ENCODE measurements at regions not wholly inside any gene's neighbourhood (a gene's known extent, or its start where the extent isn't known, plus 50 kb on each side); places are given as distances from the start of the nearest gene placed in this dataset.
A peak's percentile ranks its signal among the peaks of the same experiment; 100 is the strongest.
"Not testable (repeated sequence)": the region's sequence is repeated elsewhere in the genome, so short reads cannot be mapped to it uniquely, and the experiment has no call there.

GRCh38 chr12:8373744-8374143 lies 82.0 kb upstream of the CLEC6A start:
- not testable (repeated sequence) for H3K36me3 ChIP-seq (ENCODE audit: insufficient read depth, low read length); H3K9ac ChIP-seq (ENCODE audit: low read depth, low read length, poor library complexity, severe bottlenecking)

DNA sequence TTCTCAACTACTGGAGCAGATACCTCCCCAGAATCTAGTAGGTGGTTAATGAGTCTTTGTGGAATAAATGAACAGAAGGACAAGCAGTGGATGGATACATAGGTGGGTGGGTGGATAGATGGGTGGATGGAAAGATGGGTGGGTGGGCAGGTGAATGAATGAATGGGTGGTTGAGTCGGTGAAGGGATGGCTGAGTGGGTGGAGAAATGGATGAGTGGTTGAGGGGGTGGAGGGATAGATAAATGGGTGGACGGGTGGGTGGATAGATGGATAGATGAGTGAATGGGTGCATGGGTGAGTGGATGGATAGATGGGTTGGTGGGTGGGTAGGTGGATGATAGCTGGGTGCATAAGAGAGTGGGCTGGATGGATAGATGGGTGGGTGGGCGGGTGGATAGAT lies 80.6 kb upstream of the CLEC6A start:
- not testable (repeated sequence) for H3K9ac ChIP-seq (ENCODE audit: low read depth, low read length, poor library complexity, severe bottlenecking); H3K4me2 ChIP-seq (ENCODE audit: low read depth, low read length, poor library complexity, severe bottlenecking); H3K4me3 ChIP-seq (ENCODE audit: low read length, poor library complexity, severe bottlenecking); H3K4me1 ChIP-seq (ENCODE audit: insufficient read depth, low read length, poor library complexity, severe bottlenecking); H3K9me3 ChIP-seq (ENCODE audit: insufficient read depth, low read depth, low read length); H3K9me2 ChIP-seq (replicated peaks; ENCODE audit: low read depth, low read length); H4K20me1 ChIP-seq (ENCODE audit: insufficient read depth, low read length, poor library complexity, severe bottlenecking); H3F3A ChIP-seq (ENCODE audit: low read depth); H3K36me3 ChIP-seq (ENCODE audit: insufficient read depth, low read length); H3K79me2 ChIP-seq (ENCODE audit: insufficient read depth, low read length); H3K27me3 ChIP-seq (ENCODE audit: insufficient read depth, low read length, poor library complexity, severe bottlenecking); H2AFZ ChIP-seq (ENCODE audit: low read length)

More at GRCh38 chr12:8373744-8374143, 82.0 kb upstream of the CLEC6A start:
- not testable (repeated sequence) for H3K9me2 ChIP-seq (replicated peaks; ENCODE audit: low read depth, low read length); H3F3A ChIP-seq (ENCODE audit: low read depth); H2AFZ ChIP-seq (ENCODE audit: low read length); H3K79me2 ChIP-seq (ENCODE audit: insufficient read depth, low read length); H3K9me3 ChIP-seq (ENCODE audit: insufficient read depth, low read depth, low read length); H3K4me2 ChIP-seq (ENCODE audit: low read depth, low read length, poor library complexity, severe bottlenecking); H3K4me1 ChIP-seq (ENCODE audit: insufficient read depth, low read length, poor library complexity, severe bottlenecking); H3K4me3 ChIP-seq (ENCODE audit: low read length, poor library complexity, severe bottlenecking); H4K20me1 ChIP-seq (ENCODE audit: insufficient read depth, low read length, poor library complexity, severe bottlenecking); H3K27me3 ChIP-seq (ENCODE audit: insufficient read depth, low read length, poor library complexity, severe bottlenecking)
- peak; percentile 54 for TF ChIP-seq CTCF (conservative IDR thresholded peaks at IDR 0.05; ENCODE audit: low read length)

DNA sequence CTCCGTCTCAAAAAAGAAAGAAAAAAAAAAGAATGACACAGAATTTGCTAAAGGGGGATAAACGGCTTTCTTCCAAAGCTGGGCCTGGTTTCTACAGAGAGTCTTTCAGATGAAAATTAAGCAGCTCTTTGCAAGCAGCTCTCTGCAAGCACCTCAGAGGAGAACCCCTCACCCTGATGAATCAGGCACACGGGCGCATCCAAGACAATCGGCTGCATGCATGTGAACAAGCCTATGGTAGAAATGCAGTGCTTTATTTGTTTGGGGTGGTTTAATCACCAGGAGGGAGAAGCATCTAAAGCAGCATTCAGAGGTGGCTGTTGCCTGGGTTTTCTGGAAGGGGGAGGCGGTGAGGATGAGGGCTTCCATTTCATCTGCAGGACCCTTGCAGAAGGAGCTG lies 78.0 kb upstream of the CLEC6A start:
- H3K4me3 ChIP-seq (ENCODE audit: low read length, poor library complexity, severe bottlenecking); H2AFZ ChIP-seq (ENCODE audit: low read length); H3F3A ChIP-seq (ENCODE audit: low read depth); H3K9me2 ChIP-seq (replicated peaks; ENCODE audit: low read depth, low read length); H3K4me2 ChIP-seq (ENCODE audit: low read depth, low read length, poor library complexity, severe bottlenecking); H3K9me3 ChIP-seq (ENCODE audit: insufficient read depth, low read depth, low read length); H3K36me3 ChIP-seq (ENCODE audit: insufficient read depth, low read length); H4K20me1 ChIP-seq (ENCODE audit: insufficient read depth, low read length, poor library complexity, severe bottlenecking); H3K79me2 ChIP-seq (ENCODE audit: insufficient read depth, low read length); H3K4me1 ChIP-seq (ENCODE audit: insufficient read depth, low read length, poor library complexity, severe bottlenecking); H3K27me3 ChIP-seq (ENCODE audit: insufficient read depth, low read length, poor library complexity, severe bottlenecking); H3K9ac ChIP-seq (ENCODE audit: low read depth, low read length, poor library complexity, severe bottlenecking): not testable (repeated sequence)

GRCh38 chr12:8382556-8382955 lies 73.2 kb upstream of the CLEC6A start:
- not testable (repeated sequence) for H3K36me3 ChIP-seq (ENCODE audit: insufficient read depth, low read length); H3F3A ChIP-seq (ENCODE audit: low read depth); H3K9ac ChIP-seq (ENCODE audit: low read depth, low read length, poor library complexity, severe bottlenecking); H2AFZ ChIP-seq (ENCODE audit: low read length); H4K20me1 ChIP-seq (ENCODE audit: insufficient read depth, low read length, poor library complexity, severe bottlenecking); H3K4me2 ChIP-seq (ENCODE audit: low read depth, low read length, poor library complexity, severe bottlenecking); H3K79me2 ChIP-seq (ENCODE audit: insufficient read depth, low read length); H3K27me3 ChIP-seq (ENCODE audit: insufficient read depth, low read length, poor library complexity, severe bottlenecking); H3K4me3 ChIP-seq (ENCODE audit: low read length, poor library complexity, severe bottlenecking); H3K4me1 ChIP-seq (ENCODE audit: insufficient read depth, low read length, poor library complexity, severe bottlenecking); H3K9me2 ChIP-seq (replicated peaks; ENCODE audit: low read depth, low read length); H3K9me3 ChIP-seq (ENCODE audit: insufficient read depth, low read depth, low read length)

DNA sequence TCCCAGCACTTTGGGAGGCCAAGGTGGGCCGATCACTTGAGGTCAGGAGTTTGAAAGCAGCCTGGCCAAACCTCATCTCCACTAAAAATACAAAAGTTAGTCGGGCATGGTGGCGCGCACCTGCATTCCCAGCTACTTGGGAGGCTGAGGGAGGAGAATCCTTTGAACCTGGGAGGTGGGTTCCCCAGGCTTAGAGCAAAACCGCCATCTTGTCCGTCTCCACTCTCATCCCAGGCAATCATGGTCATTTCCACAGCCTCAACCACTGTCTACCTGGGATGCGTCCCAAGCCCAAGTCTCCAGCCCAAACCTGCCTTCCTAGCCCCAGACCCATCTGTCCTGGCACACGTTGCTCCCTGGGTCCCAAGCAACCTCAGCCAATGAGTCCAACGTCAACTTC lies 71.1 kb upstream of the CLEC6A start:
- not testable (repeated sequence) for H4K20me1 ChIP-seq (ENCODE audit: insufficient read depth, low read length, poor library complexity, severe bottlenecking); H3K4me3 ChIP-seq (ENCODE audit: low read length, poor library complexity, severe bottlenecking); H3K36me3 ChIP-seq (ENCODE audit: insufficient read depth, low read length); H3K27me3 ChIP-seq (ENCODE audit: insufficient read depth, low read length, poor library complexity, severe bottlenecking); H3K4me2 ChIP-seq (ENCODE audit: low read depth, low read length, poor library complexity, severe bottlenecking); H3K9ac ChIP-seq (ENCODE audit: low read depth, low read length, poor library complexity, severe bottlenecking); H3K9me2 ChIP-seq (replicated peaks; ENCODE audit: low read depth, low read length); H3K4me1 ChIP-seq (ENCODE audit: insufficient read depth, low read length, poor library complexity, severe bottlenecking); H3K79me2 ChIP-seq (ENCODE audit: insufficient read depth, low read length); H3F3A ChIP-seq (ENCODE audit: low read depth); H2AFZ ChIP-seq (ENCODE audit: low read length); H3K9me3 ChIP-seq (ENCODE audit: insufficient read depth, low read depth, low read length)

DNA sequence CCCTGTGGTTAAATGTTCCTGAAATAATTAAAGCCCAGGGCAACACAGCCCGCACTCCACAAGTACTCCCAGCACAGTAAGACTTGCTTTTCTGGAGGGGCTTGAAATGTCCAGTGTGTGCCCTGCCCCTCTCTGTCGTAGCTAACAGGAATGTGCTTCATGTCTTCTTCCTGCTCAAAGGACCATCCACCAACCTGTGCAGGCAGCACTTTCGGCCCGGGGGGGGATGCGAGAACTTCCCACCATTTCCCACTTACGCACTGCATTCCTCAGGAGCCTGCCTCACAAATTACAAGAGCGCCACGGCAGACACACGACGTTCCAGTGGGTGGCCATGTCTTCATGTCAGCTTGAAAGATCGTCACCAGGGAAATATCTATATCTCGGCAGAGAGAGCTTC lies 70.3 kb upstream of the CLEC6A start:
- not testable (repeated sequence) for H3K4me2 ChIP-seq (ENCODE audit: low read depth, low read length, poor library complexity, severe bottlenecking); H4K20me1 ChIP-seq (ENCODE audit: insufficient read depth, low read length, poor library complexity, severe bottlenecking); H3K79me2 ChIP-seq (ENCODE audit: insufficient read depth, low read length); H3K9ac ChIP-seq (ENCODE audit: low read depth, low read length, poor library complexity, severe bottlenecking); H3F3A ChIP-seq (ENCODE audit: low read depth); H3K36me3 ChIP-seq (ENCODE audit: insufficient read depth, low read length); H3K4me3 ChIP-seq (ENCODE audit: low read length, poor library complexity, severe bottlenecking); H3K4me1 ChIP-seq (ENCODE audit: insufficient read depth, low read length, poor library complexity, severe bottlenecking); H3K9me3 ChIP-seq (ENCODE audit: insufficient read depth, low read depth, low read length); H2AFZ ChIP-seq (ENCODE audit: low read length); H3K9me2 ChIP-seq (replicated peaks; ENCODE audit: low read depth, low read length); H3K27me3 ChIP-seq (ENCODE audit: insufficient read depth, low read length, poor library complexity, severe bottlenecking)

DNA sequence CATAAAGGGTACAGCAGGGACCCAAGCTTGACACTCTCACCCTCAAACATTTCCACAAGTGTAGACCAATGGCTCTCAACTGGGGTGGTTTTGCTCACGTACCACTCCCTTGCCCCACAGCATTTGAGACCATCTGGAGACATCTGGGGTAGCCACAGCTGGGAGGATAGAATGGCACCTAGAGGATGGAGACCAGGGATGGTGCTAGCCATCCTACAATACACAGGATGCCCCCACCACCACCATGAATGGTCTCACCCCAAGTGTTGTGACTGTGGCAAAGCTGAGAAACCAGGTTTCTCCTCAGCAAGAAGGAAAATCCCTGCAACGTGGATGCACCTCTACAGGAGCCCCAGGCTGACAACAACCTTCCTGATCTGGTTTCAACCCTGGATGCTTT lies 69.1 kb upstream of the CLEC6A start:
- H3K79me2 ChIP-seq (ENCODE audit: insufficient read depth, low read length); H3K9me3 ChIP-seq (ENCODE audit: insufficient read depth, low read depth, low read length); H3K9me2 ChIP-seq (replicated peaks; ENCODE audit: low read depth, low read length); H2AFZ ChIP-seq (ENCODE audit: low read length); H4K20me1 ChIP-seq (ENCODE audit: insufficient read depth, low read length, poor library complexity, severe bottlenecking); H3K27me3 ChIP-seq (ENCODE audit: insufficient read depth, low read length, poor library complexity, severe bottlenecking); H3F3A ChIP-seq (ENCODE audit: low read depth); H3K4me3 ChIP-seq (ENCODE audit: low read length, poor library complexity, severe bottlenecking); H3K9ac ChIP-seq (ENCODE audit: low read depth, low read length, poor library complexity, severe bottlenecking); H3K4me1 ChIP-seq (ENCODE audit: insufficient read depth, low read length, poor library complexity, severe bottlenecking); H3K4me2 ChIP-seq (ENCODE audit: low read depth, low read length, poor library complexity, severe bottlenecking); H3K36me3 ChIP-seq (ENCODE audit: insufficient read depth, low read length): not testable (repeated sequence)

All from Loucy (cell line).